Lower leg skin (tissue), 3 donors: ENCODE measurements at regions not wholly inside any gene's neighbourhood (a gene's known extent, or its start where the extent isn't known, plus 50 kb on each side); places are given as distances from the start of the nearest gene placed in this dataset.

Experiments used
- CTCF ChIP-seq, 3 donors: fragments of 450-650 bp; IDR thresholded peaks; one replicate each; pipeline ENCODE4 v1.5.1; 2016; ENCODE audit warnings: antibody characterized with exemption in 3 of 3, mild to moderate bottlenecking in 3 of 3, moderate library complexity in 2 of 3
- POLR2A ChIP-seq, 2 donors: fragments of 450-650 bp; IDR thresholded peaks; one replicate each; pipeline ENCODE4 v1.6.1; 2016 to 2017; ENCODE audit warnings: antibody characterized with exemption in 2 of 2, mild to moderate bottlenecking in 1 of 2, moderate library complexity in 1 of 2

GRCh38 chr19:29022165-29022564 is 190.8 kb downstream of the UQCRFS1 start:
- TF ChIP-seq POLR2A (IDR thresholded peaks at IDR 0.05) (no peak), CTCF (IDR thresholded peaks at IDR 0.05) (no peak)
